ENCODE measurements at regions not wholly inside any gene's neighbourhood (a gene's known extent, or its start where the extent isn't known, plus 50 kb on each side); places are given as distances from the start of the nearest gene placed in this dataset.

GRCh38 chr9:82457298-82457697 is 468.7 kb downstream of the SPATA31D1 start:
- no peak for TF ChIP-seq ZNF560 (tag by site-specific recombination; IDR thresholded peaks at IDR 0.05; ENCODE audit: borderline replicate concordance)
- TF ChIP-seq, protein P1, sequence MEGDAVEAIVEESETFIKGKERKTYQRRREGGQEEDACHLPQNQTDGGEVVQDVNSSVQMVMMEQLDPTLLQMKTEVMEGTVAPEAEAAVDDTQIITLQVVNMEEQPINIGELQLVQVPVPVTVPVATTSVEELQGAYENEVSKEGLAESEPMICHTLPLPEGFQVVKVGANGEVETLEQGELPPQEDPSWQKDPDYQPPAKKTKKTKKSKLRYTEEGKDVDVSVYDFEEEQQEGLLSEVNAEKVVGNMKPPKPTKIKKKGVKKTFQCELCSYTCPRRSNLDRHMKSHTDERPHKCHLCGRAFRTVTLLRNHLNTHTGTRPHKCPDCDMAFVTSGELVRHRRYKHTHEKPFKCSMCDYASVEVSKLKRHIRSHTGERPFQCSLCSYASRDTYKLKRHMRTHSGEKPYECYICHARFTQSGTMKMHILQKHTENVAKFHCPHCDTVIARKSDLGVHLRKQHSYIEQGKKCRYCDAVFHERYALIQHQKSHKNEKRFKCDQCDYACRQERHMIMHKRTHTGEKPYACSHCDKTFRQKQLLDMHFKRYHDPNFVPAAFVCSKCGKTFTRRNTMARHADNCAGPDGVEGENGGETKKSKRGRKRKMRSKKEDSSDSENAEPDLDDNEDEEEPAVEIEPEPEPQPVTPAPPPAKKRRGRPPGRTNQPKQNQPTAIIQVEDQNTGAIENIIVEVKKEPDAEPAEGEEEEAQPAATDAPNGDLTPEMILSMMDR (tag by site-specific recombination; IDR thresholded peaks at IDR 0.05): no peak
- no peak for TF ChIP-seq ZBTB49 (tag by site-specific recombination; IDR thresholded peaks at IDR 0.05; ENCODE audit: low read depth)
- no peak for TF ChIP-seq ZBTB7A (tag by site-specific recombination; IDR thresholded peaks at IDR 0.05; ENCODE audit: low read depth)
- no peak for TF ChIP-seq ZNF274 (IDR thresholded peaks at IDR 0.05; ENCODE audit: low read length)
- TF ChIP-seq ZNF274 (tag by site-specific recombination; IDR thresholded peaks at IDR 0.05; ENCODE audit: borderline replicate concordance): no peak
- no peak for TF ChIP-seq ZFP37 (tag by site-specific recombination; IDR thresholded peaks at IDR 0.05)
- TF ChIP-seq ZNF529 (tag by site-specific recombination; IDR thresholded peaks at IDR 0.05; ENCODE audit: insufficient replicate concordance): no peak
